Muscle of leg (tissue), 3 donors: ENCODE measurements at regions not wholly inside any gene's neighbourhood (a gene's known extent, or its start where the extent isn't known, plus 50 kb on each side); places are given as distances from the start of the nearest gene placed in this dataset.
A peak's percentile ranks its signal among the peaks of the same experiment; 100 is the strongest.
"Not testable (repeated sequence)": the region's sequence is repeated elsewhere in the genome, so short reads cannot be mapped to it uniquely, and the experiment has no call there.

Experiments used
- DNase-seq: peaks from one replicate; pipeline ENCODE4 v3.0.0; 2013
- H3K27ac ChIP-seq: one replicate; pipeline ENCODE4 v1.5.1; 2013; ENCODE audit warnings: mild to moderate bottlenecking, low read length, control low read depth
- H3K27me3 ChIP-seq: one replicate; pipeline ENCODE4 v1.6.1; 2013; ENCODE audit warnings: low read length; ENCODE audit not compliant: control insufficient read depth, insufficient read depth
- H3K36me3 ChIP-seq: one replicate; pipeline ENCODE4 v1.6.1; 2013; ENCODE audit warnings: low read length; ENCODE audit not compliant: control insufficient read depth, insufficient read depth
- H3K4me1 ChIP-seq: one replicate; pipeline ENCODE4 v1.6.1; 2013; ENCODE audit warnings: low read length; ENCODE audit not compliant: control insufficient read depth, insufficient read depth
- H3K4me3 ChIP-seq: one replicate; pipeline ENCODE4 v1.5.1; 2013; ENCODE audit warnings: low read length, control low read depth
- H3K9me3 ChIP-seq: replicated peaks from 2 replicates; pipeline ENCODE4 v1.6.1; 2013; ENCODE audit warnings: low read depth, low read length; ENCODE audit not compliant: control insufficient read depth
- WGBS: methylation state at CpG from one replicate; pipeline ENCODE4 v1.1.5; 2013; ENCODE audit warnings: missing lambda C conversion rate; ENCODE audit not compliant: insufficient coverage; 5-methylcytosine and 5-hydroxymethylcytosine counted together

DNA sequence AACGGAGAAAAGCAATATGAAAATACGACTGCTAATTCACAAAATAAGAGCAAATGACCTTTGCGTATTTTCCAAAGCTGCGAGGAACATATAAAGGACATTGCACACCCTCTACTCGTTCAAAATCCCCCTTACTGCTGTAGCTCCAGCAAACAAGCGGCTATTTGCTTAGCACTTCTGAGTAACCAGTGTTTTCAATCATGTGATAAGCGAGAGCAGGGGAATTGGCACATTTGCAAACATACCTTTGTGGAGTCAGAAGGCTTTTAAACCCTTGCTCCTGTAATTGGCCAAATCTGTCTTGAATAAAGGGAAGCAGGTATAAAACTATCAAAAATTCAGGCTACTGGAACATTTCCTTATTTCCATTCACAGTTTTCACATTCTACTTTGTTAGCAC lies 610.2 kb downstream of the UBE2NL start:
- Histone ChIP-seq H3K36me3 (no peaks in the 10 kb centered on the region), H3K27me3 (no peaks in the 10 kb centered on the region), H3K4me1 (no peaks in the 10 kb centered on the region), H3K4me3 (no peak overlapping the region), H3K9me3 (no peaks in the 10 kb centered on the region), H3K27ac (no peak overlapping the region)
- DNase-seq: no peak
- WGBS: 83% methylated on average over 5 of the region's 7 CpGs

- no peaks in the 10 kb centered on the region for H3K36me3 ChIP-seq
- no peak overlapping the region for H3K4me3 ChIP-seq
- no peaks in the 10 kb centered on the region for H3K27me3 ChIP-seq
- DNase-seq: no peak
- H3K4me1 ChIP-seq: no peaks in the 10 kb centered on the region
- no peaks in the 10 kb centered on the region for H3K9me3 ChIP-seq
- no peak overlapping the region for H3K27ac ChIP-seq
- no CpG with 5 or more reads among the region's 3 CpGs for WGBS
Measured at GRCh38 chrX:144531877-144532276, 648.0 kb downstream of the UBE2NL start.

GRCh38 chrX:144566592-144566991 lies 680.7 kb upstream of the SPANXN1 start:
- Histone ChIP-seq H3K4me1 (no peaks in the 10 kb centered on the region), H3K27ac (no peak overlapping the region), H3K36me3 (no peaks in the 10 kb centered on the region), H3K4me3 (no peak overlapping the region), H3K27me3 (no peaks in the 10 kb centered on the region), H3K9me3 (no peaks in the 10 kb centered on the region)
- DNase-seq: no peak
- 45% methylated on average over 4 of the region's 7 CpGs for WGBS

- Histone ChIP-seq H3K27ac (no peak overlapping the region), H3K36me3 (no peaks in the 10 kb centered on the region), H3K4me3 (no peak overlapping the region), H3K9me3 (peaks cover 2% of the 10 kb centered on the region), H3K27me3 (no peaks in the 10 kb centered on the region), H3K4me1 (no peaks in the 10 kb centered on the region)
- no CpG with 5 or more reads among the region's 1 CpG for WGBS
- DNase-seq: peak; percentile 21
Measured at GRCh38 chrX:144586756-144587155, 660.5 kb upstream of the SPANXN1 start.

- Histone ChIP-seq H3K27ac (no peak overlapping the region), H3K9me3 (peaks cover 2% of the 10 kb centered on the region)
Measured at GRCh38 chrX:144592036-144592435, 655.3 kb upstream of the SPANXN1 start.

GRCh38 chrX:144601010-144601409 lies 646.3 kb upstream of the SPANXN1 start:
- H3K27ac ChIP-seq: no peak overlapping the region
- H3K9me3 ChIP-seq: peaks cover 2% of the 10 kb centered on the region
- H3K4me1 ChIP-seq: no peaks in the 10 kb centered on the region
- H3K27me3 ChIP-seq: no peaks in the 10 kb centered on the region
- no peak for DNase-seq
- 38% methylated on average over 1 of the region's 2 CpGs for WGBS
- no peak overlapping the region for H3K4me3 ChIP-seq
- H3K36me3 ChIP-seq: no peaks in the 10 kb centered on the region

More at GRCh38 chrX:144592036-144592435, 655.3 kb upstream of the SPANXN1 start:
- DNase-seq: no peak
- Histone ChIP-seq H3K4me3 (no peak overlapping the region), H3K27me3 (no peaks in the 10 kb centered on the region), H3K4me1 (no peaks in the 10 kb centered on the region), H3K36me3 (no peaks in the 10 kb centered on the region)
- WGBS: no CpG with 5 or more reads among the region's 2 CpGs

- WGBS: 50% methylated on average over 2 of the region's 4 CpGs
Measured at GRCh38 chrX:144612076-144612475, 635.2 kb upstream of the SPANXN1 start.

GRCh38 chrX:144616317-144616716 lies 631.0 kb upstream of the SPANXN1 start:
- WGBS: no CpG with 5 or more reads among the region's 4 CpGs
- H3K4me3 ChIP-seq: no peak overlapping the region

More at GRCh38 chrX:144612076-144612475, 635.2 kb upstream of the SPANXN1 start:
- no peaks in the 10 kb centered on the region for H3K4me1 ChIP-seq
- no peak overlapping the region for H3K4me3 ChIP-seq
- DNase-seq: no peak
- no peaks in the 10 kb centered on the region for H3K27me3 ChIP-seq
- no peaks in the 10 kb centered on the region for H3K9me3 ChIP-seq
- no peak overlapping the region for H3K27ac ChIP-seq
- no peaks in the 10 kb centered on the region for H3K36me3 ChIP-seq

DNA sequence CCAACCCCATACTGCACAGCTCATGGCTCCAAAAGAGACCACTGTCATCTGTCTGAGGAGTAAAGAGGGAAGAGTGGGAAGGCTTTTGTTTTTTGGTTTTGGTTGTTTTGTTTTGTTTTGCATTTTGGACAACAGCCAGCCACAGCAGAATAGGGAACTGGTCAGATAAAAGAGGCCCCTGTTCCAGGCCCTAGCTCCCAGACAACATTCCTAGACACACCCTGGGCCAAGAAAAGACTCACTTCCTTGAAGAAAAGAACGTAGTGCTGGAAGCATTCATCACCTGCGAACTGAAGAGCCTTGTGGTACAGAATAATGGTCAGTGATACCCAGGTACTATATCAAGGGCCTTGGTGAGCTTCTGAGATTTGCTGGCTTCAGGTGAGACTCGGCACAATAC lies 619.4 kb upstream of the SPANXN1 start:
- Histone ChIP-seq H3K4me3 (no peak overlapping the region), H3K36me3 (no peaks in the 10 kb centered on the region), H3K9me3 (no peaks in the 10 kb centered on the region), H3K27ac (no peak overlapping the region), H3K27me3 (no peaks in the 10 kb centered on the region), H3K4me1 (no peaks in the 10 kb centered on the region)
- DNase-seq: no peak
- WGBS: 69% methylated on average over 2 of the region's 3 CpGs

More at GRCh38 chrX:144616317-144616716, 631.0 kb upstream of the SPANXN1 start:
- DNase-seq: no peak
- Histone ChIP-seq H3K36me3 (no peaks in the 10 kb centered on the region), H3K9me3 (no peaks in the 10 kb centered on the region), H3K27ac (no peak overlapping the region), H3K4me1 (no peaks in the 10 kb centered on the region), H3K27me3 (no peaks in the 10 kb centered on the region)

DNA sequence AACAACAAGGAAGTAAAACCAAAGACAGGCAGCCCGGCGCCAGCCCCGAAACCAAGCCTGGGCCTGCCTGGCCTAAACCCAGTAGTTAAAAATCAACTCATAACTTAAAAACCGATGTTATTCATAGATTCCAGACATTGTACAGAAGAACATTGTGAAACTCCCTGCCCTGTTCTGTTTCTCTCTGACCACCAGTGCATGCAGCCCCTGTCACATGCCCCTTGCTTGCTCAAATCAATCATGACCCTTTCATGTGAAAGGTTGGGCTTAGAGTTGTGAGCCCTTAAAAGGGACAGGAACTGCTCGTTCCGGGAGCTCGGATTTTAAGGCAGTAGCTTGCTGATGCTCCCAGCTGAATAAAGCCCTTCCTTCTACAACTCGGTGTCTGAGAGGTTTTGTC lies 612.9 kb upstream of the SPANXN1 start:
- not testable (repeated sequence) for H3K27me3 ChIP-seq, H3K4me1 ChIP-seq, H3K36me3 ChIP-seq, DNase-seq, H3K4me3 ChIP-seq, H3K27ac ChIP-seq, H3K9me3 ChIP-seq
- WGBS: 80% methylated on average over 2 of the region's 8 CpGs

DNA sequence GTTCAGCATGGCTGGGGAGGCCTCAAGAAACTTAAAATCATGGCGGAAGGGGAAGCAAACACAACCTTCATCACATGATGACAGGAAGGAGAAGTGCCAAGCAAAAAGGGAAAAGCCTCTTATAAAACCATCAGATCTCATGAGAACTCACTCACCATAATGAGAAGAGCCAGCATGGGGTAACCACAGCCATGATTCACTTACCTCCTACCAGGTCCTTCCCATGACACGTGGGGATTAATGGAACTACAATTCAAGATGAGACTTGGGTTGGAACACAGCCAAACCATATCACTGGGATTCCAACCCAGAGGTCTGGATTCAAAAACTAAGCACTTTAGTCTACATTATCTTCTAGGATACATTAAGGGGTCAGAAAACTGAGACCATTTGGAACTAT lies 609.6 kb upstream of the SPANXN1 start:
- 40% methylated on average over 1 of the region's 2 CpGs for WGBS
- no peak overlapping the region for H3K27ac ChIP-seq
- no peak overlapping the region for H3K4me3 ChIP-seq
- peaks cover 2% of the 10 kb centered on the region for H3K9me3 ChIP-seq
- no peak for DNase-seq
- no peaks in the 10 kb centered on the region for H3K4me1 ChIP-seq
- no peaks in the 10 kb centered on the region for H3K36me3 ChIP-seq
- H3K27me3 ChIP-seq: no peaks in the 10 kb centered on the region
